ENCODE measurements at regions not wholly inside any gene's neighbourhood (a gene's known extent, or its start where the extent isn't known, plus 50 kb on each side); places are given as distances from the start of the nearest gene placed in this dataset.

DNA sequence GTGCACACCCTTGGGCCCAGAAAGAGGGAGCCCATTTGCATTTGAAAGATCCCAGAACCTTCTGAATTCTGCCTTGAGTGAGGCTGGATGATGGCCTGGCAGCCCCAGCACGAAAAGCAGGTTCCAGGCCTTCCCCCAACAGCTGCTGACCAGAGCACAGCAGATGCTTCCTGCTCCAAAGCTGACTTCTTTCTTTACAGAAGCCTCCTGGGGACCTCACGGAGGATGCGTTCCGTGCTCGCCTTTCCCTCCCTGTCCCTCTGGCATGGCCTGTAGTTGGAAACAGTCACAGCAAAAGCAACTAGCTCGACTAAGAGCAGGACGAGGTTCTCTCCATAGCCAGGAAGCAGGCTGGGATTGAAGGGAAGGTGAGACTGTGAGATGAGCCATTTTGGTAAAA lies 107.7 kb upstream of the B3GAT1 start:
- no peak for DNase-seq

DNA sequence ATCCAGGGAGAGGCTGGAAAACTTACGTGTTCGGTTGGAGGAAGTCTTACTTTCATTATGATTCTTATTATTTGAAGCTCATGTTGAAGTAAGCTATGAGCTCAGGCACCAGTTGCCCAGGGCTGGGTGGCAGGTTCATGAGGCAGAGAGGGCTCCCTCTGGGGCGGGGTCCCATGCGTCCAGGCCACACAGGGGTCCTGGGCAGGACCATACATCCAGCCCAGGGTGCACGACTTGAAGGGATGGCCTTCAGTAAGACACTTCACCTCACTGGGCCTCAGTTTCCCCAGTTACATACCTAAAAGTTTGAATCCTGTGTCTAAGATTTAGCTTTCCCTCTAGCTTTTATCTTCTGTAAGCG lies 107.3 kb upstream of the B3GAT1 start:
- no peak for DNase-seq

DNA sequence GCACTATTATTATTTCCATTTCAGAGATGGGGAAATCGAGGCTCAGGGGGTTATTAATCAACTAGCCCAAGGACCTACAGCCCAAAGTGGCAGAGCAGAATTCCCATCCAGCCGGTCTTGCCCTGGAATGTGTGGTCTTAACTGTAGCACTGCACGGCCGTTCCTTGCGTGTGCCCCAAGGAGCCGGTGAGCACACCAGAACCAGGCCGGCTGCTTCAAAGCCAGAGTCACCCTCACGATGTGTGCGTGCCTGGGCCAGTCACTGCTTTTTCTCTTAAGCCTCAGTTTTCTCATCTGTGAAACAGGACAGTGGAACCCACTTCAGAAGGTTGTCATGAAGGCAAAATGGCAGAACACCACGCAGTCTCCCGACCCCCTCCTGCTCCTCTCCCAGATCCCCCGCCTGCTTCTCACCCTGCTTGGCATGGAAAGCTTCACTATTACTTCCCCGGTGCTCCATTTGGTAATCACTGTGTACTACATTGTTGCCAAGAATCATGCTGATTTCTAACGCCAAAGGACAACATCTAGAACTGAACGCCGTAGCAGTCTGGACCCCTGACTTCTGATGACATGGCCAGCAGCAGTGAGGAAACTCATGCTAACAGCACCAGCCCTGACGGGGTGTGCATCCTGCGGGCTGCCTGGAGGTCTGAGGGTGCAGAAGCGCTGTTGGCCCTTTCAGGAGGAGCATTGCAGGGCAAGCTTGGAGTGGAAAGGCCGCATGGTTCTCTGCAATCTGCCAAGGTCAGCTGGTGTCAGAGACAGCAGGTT lies 106.8 kb upstream of the B3GAT1 start:
- DNase-seq, result no peak

DNA sequence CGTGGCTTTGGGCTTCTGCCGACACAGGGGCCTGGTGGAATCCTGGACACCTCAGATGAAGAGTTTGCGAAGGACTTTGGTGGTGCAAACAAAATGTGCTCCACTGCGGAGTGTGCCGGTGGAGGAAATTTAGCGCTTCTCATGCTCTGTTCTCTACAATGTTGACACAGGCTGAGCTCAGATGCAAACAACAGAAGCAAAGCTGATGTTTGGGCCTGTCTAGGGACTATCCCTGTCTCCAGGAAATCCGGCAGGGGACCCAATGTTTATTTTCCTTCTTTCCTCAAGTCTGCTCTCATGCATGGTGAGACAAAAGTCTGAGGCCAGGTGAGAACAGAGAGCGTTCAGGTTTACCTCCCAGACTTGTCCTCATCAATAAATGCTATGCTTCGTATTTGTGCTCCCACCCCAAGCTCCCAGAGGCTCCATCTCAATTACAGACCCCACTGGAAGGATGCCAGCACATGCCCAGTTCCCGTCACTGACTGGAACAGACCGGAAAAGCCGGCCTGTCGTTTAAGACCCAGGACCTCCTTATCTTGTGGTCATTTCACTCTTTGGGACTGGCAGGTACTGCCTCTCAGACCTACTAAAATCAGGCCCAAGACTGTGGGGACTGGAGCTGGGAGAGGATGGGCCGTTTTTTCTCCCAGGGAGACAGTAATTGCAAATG lies 105.7 kb upstream of the B3GAT1 start:
- DNase-seq, result no peak

DNA sequence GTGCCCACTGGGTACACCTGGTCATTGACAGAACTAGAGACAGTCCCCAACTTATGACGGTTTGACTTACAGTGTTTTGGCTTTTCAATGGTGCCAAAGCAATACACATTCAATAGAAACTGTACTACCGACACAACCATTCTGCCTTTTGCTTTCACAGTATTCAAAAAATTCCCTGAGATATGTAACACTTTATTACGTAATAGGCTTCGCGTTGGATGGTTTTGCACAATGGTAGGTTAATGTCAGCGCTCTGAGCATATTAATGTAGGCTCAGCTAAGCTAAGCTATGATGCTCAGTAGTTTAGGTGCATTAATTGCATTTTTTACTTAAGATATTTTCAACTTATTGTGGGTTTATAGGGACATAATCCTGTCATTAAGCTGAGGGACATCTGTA lies 105.1 kb upstream of the B3GAT1 start:
- DNase-seq, result no peak

DNA sequence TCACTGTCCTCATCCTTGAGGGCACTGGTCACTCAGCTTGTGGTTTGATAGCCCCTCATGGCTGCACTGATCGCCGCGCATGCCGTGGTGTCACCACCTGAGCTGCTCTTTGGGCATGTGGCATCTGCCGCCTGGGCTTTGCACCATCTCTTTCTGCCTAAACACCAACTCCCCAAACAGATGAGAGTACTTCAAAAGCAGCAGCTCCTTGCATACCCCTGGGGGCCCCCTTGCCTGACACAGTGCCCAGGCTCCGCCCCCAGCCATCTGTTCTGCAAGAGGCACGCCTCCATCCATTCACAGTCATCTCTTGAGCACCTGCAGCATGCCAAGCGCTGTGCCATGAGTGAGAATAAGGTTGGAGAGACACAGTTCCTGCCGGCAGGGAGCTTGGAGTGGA lies 104.5 kb upstream of the B3GAT1 start:
- no peak for DNase-seq

DNA sequence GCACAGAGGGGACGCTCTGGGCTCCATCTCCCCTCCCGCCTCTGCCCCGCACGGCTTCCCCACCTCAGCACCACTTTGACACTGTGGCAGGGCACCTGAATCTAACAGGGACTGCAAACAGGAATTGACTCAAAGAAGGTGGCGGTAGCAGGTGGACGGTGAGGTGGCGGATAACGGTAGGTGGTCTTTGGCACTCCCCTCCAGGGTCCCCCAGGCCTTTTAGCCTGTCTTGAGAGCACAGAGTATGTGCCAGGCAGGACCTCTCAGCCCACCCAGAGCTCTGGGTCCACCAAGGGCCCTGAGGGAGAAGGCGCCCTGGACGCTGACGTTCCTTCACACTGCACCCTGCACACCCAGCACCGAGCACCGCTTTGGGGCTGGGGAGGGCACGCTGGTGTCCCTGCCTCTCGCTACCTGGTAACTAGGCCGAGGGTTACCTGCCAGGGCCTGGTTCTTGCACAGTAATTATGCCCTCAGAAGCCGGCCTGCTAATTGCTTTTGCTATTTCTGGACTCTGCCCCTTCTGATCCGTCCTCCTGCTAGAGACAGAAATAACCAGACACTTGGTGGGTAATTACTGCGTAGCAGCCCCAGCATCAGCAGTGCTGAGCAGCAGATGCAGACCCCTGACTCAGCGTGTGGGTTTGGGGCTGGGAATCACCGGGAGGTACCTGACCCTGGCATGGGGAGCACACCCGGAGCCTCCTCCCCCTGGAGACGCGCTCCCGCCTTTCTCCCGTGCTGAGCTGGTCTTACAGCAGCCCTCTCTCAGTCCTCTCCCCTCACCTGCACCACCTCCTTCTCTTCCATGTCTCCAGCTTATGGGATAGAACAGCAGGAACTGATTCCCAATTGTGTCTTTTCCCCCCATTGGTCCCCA lies 103.3 kb upstream of the B3GAT1 start:
- DNase-seq, result no peak

DNA sequence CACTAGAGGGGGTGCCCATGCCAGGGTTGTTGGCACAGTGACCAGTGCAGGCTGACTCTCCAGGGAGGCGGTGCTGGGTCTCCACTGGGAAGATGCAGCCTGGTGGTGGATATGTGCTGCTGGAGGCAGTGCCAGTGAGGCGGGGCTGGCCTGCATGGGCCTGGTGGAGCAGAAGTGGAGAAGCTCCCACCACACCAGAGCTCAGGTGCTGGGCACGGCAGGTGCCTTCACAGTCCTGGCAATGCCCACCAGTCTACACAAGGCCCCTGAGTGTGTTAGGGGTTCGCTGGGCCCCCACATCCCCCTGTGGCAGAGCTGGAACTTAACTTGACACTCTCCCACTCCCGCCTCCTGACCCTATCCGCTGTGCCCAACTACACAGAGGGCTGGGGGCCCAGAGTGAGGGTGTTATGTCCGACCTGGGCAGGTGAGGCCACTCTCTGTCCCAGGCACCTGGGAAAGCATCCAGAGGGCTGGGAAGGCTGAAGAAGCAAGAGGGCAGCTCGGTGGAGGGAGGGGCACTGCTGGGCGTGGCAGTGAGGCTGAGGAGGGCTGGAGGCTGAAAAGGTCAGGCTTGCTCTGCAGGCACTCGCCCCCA lies 102.4 kb upstream of the B3GAT1 start:
- DNase-seq, result no peak

DNA sequence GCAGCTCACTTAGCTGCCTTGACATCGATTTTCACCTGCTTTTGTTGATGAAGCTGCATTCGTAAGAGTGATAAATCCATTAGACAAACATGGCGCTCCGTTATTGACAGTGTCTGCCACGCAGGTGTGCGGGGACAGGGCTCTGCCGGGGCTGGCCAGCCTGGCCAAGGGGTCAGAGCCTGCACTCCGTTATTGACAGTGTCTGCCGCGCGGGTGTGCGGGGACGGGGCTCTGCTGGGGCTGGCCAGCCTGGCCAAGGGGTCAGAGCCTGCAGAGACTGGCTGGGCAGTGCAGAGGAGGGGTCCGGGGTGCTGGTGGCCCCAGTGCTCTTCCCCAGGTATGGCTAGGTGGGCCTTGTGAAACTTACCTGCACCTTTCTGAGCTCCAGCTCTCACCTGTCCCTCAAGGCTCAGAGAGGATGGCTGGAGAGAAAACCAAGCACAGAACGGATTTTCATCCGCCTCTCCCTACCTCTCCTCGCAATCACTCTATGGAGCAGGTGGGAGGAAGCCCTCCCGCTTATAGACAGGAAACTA lies 101.6 kb upstream of the B3GAT1 start:
- no peak for DNase-seq

DNA sequence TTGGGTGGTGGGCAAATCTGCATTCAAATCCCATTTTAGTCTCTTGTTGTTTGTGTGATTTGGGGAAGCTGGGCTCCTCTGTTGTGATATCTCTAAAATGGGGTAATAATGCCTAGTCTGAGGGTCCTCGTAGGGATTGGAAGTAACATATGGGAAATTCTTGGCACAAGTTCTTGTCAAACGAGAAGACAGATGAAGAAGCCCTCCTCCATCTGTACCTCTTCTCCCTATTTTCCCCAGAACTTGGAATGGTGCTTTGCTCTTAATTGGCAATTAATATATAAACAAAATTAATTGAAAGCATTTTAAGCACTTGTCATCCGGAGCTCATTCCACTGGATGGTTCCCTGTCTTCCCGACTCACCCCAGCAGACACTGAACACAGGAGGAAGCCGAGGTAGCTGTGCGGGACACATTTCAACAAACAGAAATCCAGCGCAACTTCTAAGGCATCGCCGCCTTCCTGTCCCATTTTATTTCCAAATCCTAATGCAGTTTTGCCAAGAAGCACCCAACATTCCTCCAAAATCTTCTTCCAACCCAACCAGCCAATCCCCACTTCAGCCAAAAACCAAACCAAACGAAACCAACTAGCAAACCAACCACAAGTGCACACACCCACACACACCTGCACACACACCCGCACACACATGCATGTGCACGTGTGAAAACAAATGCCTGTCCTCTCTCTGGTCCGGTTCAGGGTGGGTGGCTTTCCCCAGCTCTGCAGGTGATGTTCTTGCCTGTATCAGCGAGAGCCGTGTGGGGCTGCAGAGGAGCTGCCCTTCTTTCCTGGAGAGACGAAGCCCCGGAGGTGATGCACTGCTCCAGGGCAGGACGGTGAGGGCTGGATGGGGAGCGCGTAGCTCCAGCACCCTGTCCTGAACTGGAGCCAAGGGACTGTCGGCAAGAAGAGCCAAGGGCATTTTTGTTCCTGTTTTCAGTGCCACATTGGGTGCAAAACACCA lies 100.8 kb upstream of the B3GAT1 start:
- no peak for DNase-seq

DNA sequence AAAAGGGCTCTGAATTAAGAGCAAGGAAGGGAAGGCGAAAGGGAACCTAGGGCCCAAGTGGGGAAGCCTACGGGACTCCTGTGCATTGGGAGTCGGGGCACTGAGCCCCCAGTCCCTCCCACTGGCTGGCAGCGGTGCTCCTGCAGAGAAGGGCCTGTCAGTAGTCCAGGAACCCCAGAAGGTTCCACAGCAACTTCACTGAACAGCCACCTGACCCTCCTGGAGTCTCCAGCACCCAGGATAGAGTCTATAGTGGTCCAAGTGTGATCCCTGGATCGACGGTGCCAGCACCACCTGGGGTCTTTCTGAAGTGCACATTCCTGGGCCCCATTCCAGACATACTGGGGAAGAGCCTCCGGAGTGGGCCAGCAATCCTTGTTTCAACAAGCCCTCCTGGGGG lies 100.0 kb upstream of the B3GAT1 start:
- DNase-seq, result no peak

DNA sequence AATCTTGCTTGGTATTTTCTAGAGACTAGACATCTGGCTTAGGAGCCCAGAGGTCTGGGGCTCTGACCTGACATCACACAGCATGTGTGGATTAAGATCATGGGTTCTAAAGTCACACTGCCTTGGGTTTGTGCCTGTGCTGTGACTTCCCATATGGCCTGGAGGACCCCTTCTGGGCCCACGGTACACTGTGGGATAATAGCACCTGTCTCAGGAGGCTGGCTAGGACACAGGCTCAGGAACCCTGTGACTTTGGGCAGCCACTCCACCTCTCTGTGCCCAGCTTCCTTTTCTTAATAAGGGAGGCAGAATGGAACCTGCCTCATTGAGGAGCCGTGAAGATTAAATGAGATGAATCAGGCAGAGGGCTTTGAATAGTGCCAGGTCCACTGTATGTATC lies 99.2 kb upstream of the B3GAT1 start:
- DNase-seq, result no peak

DNA sequence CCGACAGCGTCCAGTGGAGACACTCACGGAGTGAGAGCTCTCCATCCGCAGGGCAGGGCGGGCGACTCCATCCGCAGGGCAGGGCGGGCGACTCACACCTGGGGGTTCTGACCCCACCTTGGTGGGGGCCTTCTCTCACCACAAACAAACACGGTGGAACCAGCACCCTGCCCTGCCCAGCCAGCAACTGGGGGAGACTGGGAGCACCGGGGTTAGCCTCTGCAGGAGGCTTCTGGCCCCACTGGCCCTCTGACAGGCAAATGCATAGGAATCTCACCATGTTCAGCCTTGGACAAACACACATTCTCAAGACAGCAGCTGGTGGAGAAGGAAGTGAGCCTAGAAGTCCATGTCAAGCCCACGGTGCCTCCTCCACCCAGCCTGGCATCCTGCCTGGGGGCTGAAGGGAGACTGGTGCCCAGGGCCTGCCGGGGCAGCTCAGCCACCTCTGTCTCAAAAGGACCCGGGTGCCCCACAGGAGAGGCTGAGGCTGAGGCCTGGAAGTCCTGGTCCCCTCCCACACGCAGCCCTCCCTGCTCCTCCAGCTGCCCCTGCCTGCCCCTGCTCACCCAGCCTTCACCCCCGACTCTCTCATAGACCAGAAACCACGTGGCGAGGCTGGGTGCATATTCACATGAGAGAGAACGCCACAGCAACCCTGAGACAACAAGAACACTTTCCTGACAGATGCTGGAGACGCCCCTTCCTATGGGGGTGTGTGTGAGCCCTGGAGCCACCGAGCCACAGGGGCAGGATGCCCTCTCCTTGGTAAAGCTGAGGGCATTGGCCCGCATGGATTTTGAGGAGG lies 98.4 kb upstream of the B3GAT1 start:
- DNase-seq, result no peak

DNA sequence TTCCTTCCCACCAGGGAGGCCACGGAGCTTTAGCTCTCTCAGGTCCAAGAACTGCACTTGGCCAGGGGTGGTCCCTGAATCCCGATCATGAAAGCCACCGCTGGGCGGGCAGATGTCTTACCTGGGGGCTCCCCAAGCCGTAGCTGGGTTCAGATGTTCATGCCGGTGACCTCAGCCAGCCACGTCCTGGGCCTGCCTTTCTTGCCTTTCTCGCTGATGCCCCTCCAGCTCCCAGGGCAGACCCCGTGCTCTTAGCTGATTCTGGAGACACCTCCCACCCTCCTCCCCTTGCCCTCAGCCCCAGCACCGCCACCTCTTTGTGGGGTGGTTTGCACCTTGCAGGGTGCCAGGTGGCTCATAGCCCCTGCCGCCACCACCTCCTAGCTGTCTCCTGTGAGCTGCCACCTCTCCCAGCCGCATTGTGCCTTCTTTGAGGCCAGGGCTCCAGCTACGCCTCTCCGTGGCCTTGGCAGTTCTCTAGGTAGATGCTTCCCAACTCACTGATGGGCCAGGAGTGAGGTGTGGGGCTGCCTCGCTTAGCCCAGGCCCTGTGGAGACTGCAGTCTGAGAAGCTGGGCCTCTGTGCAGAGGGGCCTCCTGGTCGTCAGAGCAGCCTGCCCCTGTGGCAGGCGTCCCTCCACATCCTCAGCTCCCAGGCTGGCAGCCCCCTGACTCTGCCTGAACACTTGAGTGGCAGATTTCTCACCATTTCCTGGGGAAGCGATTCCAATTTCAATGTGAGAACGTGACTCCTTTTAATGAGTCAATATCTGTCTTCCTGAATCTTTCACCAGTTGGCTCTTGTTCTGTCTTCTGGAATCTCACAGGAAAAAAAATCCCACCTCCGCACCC lies 97.6 kb upstream of the B3GAT1 start:
- DNase-seq, result no peak

DNA sequence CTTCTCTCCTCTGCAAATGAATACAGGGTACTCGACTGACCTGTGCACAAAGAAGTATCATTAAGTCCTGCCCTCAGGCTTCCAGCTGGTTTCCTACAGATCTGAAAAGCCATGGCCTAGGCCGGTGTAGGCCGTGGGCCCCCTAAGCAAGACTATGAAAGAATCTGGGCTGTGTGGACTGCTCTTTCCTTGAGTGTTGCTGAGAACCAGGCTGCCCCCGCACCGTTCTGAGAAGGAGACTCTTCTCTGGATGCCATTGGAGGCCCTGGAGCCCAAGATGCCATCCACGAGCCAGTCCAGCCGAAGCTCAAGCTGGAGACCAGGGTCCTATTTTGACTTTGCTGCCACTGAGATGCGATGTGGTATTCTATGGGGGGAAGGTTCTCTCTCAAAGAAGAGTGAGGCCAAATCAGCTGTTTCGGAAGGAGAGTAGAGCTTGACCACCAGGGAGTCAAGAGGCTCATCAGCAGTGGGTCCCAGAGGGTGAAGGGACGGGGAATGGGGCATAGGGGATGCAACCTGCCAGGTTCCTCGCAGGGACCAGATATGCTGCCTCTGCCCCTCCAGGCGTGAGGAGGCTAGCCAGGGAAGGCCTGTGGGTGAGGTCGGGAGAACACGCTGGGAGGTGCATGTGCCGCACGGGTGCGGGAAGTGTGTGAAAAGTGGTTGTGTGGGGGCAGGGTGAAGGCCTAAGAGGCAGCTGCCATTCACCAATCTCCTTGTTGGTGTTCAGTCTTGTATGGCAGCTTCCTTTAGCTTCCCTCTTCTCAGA lies 96.4 kb upstream of the B3GAT1 start:
- DNase-seq, result no peak

DNA sequence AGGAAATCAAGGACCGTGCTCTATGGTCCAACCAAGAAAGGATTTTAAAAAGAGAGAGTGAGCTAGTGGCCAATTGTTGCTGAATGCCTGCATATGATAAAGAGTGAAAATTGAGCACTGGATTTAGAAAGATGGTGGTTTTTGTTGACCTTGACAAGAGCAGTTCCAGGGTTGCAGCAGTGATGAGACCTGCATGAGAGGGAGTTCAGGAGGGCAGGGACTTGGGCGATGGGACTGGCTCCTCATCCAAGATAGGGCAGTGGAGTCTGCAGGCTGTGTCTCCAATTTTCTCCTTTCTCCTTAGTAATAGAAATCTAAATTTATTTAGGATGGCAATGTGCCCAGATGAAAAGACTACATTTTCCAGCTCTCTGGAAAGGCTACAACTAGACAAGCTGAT lies 94.0 kb upstream of the B3GAT1 start:
- no peak for DNase-seq

DNA sequence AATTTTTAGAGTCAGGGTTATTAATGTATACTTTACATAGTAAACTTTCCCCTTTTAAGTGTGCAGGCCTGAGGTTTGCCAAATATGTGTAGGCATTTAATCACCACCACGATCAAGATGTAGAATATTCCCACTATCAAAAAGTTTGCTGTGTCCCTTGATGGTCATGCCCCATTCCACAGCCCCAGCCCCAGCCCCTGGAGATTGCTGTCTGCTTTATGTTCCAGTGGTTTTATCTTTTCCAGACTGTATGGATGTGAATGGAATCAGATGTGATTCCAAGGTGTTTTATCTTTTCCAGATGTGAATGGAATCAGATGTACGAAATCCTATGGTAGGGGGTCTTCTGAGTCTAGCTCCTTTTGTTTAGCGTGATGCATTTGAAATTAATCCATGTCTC lies 93.1 kb upstream of the B3GAT1 start:
- DNase-seq, result no peak

DNA sequence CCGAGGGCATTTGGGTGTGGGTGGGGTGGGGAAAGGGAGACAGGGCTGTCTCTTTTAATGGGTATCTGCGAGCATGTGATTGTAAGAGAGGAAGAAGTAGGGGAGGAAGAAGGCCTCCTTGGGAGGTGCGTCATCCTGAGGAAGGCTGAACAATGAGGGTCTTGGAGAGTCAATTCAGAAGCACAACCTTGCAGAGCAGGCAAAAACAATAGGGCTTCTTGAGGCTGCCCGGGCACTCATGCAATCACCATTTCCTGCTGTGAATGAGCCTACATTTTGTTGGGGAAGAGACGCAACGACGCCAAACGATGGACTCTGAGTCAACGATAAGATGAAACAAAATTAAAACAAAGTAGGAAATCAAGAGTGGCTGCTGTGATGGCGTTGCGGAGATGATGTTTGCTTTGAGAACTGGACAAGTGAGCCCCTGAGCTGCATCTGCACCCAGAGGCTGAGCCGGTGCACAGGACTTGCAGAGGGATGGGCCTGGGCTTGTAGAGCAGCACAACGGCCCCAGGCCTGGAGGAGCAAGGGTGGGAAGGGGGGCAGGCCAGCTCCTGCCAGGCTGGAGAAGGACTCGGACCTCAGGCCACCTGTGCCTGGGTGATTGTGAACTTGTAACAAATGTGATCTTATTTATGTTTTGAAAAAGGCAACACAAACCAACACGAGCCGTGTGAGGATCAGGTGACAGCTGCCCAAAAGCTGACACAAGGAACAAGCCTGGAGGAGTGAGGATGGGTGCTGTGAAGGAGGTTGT lies 92.3 kb upstream of the B3GAT1 start:
- DNase-seq, result no peak

DNA sequence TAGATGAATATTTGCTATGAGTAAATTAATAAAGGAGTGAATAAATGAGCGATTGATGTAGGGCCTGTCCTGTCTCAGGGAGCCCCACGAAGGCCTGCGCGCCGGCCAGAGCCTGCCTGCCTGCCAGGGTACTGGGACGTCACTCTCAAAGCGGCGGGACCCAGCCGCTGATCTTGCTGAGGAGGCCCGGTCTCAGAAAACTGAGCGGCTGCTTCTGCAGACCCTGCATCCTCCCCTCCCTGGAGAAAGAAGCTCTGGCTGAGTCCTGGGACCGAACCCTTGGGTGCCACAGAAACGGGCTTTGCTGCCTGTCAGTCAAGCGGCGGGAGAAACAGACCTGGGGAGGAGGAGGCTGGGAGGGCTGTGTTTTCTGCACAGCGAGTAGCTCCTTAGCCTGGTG lies 91.6 kb upstream of the B3GAT1 start:
- DNase-seq, result no peak

Measured in CD4-positive, alpha-beta T cell treated with Interleukin-10 for 1 hour (primary cell).